Activated naive CD4-positive, alpha-beta T cell treated with anti-CD3 and anti-CD28 coated beads, Interleukin-2, amount 10 ng/mL, durations not matched to agents 7 days and 5 days (primary cell): ENCODE measurements at regions not wholly inside any gene's neighbourhood (a gene's known extent, or its start where the extent isn't known, plus 50 kb on each side); places are given as distances from the start of the nearest gene placed in this dataset.

ENCODE experiments used
- CTCF ChIA-PET: fragments of 350-600 bp; sonication (Branson Sonifier 250); formaldehyde crosslinking; loops from one replicate; lab custom pipeline; 2021; ENCODE audit warnings: antibody characterized with exemption; lab: Charles Lee
- DNase-seq: peaks from one replicate; pipeline ENCODE4 v3.0.0-alpha.2; 2020
- H3K27ac Mint-ChIP-seq: one replicate; pipeline ENCODE4 v1.8.0; 2021; ENCODE audit warnings: mild to moderate bottlenecking, moderate library complexity, mixed read lengths
- H3K27me3 Mint-ChIP-seq: one replicate; pipeline ENCODE4 v1.8.0; 2021; ENCODE audit warnings: mild to moderate bottlenecking, mixed read lengths
- H3K36me3 Mint-ChIP-seq: one replicate; pipeline ENCODE4 v1.8.0; 2021; ENCODE audit warnings: mixed read lengths
- H3K4me1 Mint-ChIP-seq: one replicate; pipeline ENCODE4 v1.8.0; 2021; ENCODE audit warnings: mixed read lengths
- H3K4me3 Mint-ChIP-seq: one replicate; pipeline ENCODE4 v1.8.0; 2021; ENCODE audit warnings: mild to moderate bottlenecking, moderate library complexity, mixed read lengths
- H3K9me3 Mint-ChIP-seq: one replicate; pipeline ENCODE4 v1.8.0; 2021; ENCODE audit warnings: mixed read lengths

GRCh38 chr14:35456261-35456660 is 51.7 kb upstream of the NFKBIA start:
- Mint-ChIP-seq H3K9me3 (peaks cover 12% of the 10 kb centered on the region), H3K36me3 (no peaks in the 10 kb centered on the region), H3K4me3 (no peak overlapping the region), H3K4me1 (no peaks in the 10 kb centered on the region), H3K27ac (no peak overlapping the region), H3K27me3 (peaks cover 15% of the 10 kb centered on the region)
- no peak for DNase-seq
- CTCF ChIA-PET = no interaction called here

GRCh38 chr14:35458442-35458841 is 53.9 kb upstream of the NFKBIA start:
- DNase-seq = no peak
- H3K27me3 Mint-ChIP-seq = peaks cover 15% of the 10 kb centered on the region
- H3K4me1 Mint-ChIP-seq = no peaks in the 10 kb centered on the region
- CTCF ChIA-PET = interaction anchor here (0.8 kb wide), 1 partner anchor 9 kb away, joined by 3 read pairs; no protein-coding TSS in a partner anchor
- H3K36me3 Mint-ChIP-seq = no peaks in the 10 kb centered on the region
- no peak overlapping the region for H3K27ac Mint-ChIP-seq
- peaks cover 12% of the 10 kb centered on the region for H3K9me3 Mint-ChIP-seq
- H3K4me3 Mint-ChIP-seq = no peak overlapping the region

GRCh38 chr14:35459776-35460175 is 55.2 kb upstream of the NFKBIA start:
- CTCF ChIA-PET = no interaction called here
- no peak overlapping the region for H3K27ac Mint-ChIP-seq
- DNase-seq = no peak
- H3K4me1 Mint-ChIP-seq = peaks cover 2% of the 10 kb centered on the region
- peaks cover 12% of the 10 kb centered on the region for H3K27me3 Mint-ChIP-seq
- H3K4me3 Mint-ChIP-seq = no peak overlapping the region
- peaks cover 12% of the 10 kb centered on the region for H3K9me3 Mint-ChIP-seq
- H3K36me3 Mint-ChIP-seq = no peaks in the 10 kb centered on the region

GRCh38 chr14:35470755-35471154 is 63.2 kb upstream of the INSM2 start:
- CTCF ChIA-PET = no interaction called here
- H3K36me3 Mint-ChIP-seq = no peaks in the 10 kb centered on the region

GRCh38 chr14:35471803-35472202 is 62.2 kb upstream of the INSM2 start:
- Mint-ChIP-seq H3K4me3 (no peak overlapping the region), H3K36me3 (no peaks in the 10 kb centered on the region), H3K9me3 (no peaks in the 10 kb centered on the region), H3K27ac (no peak overlapping the region), H3K4me1 (no peaks in the 10 kb centered on the region), H3K27me3 (peaks cover 12% of the 10 kb centered on the region)
- no peak for DNase-seq
- CTCF ChIA-PET = no interaction called here

More at GRCh38 chr14:35470755-35471154, 63.2 kb upstream of the INSM2 start:
- Mint-ChIP-seq H3K4me3 (no peak overlapping the region), H3K27ac (no peak overlapping the region), H3K9me3 (peaks cover 5% of the 10 kb centered on the region), H3K4me1 (no peaks in the 10 kb centered on the region), H3K27me3 (peaks cover 16% of the 10 kb centered on the region)
- no peak for DNase-seq

GRCh38 chr14:35474323-35474722 is 59.6 kb upstream of the INSM2 start:
- Mint-ChIP-seq H3K36me3 (no peaks in the 10 kb centered on the region), H3K27ac (no peak overlapping the region), H3K4me1 (no peaks in the 10 kb centered on the region), H3K27me3 (peaks cover 12% of the 10 kb centered on the region), H3K4me3 (no peak overlapping the region), H3K9me3 (no peaks in the 10 kb centered on the region)
- DNase-seq = no peak
- CTCF ChIA-PET = no interaction called here

GRCh38 chr14:35480119-35480769 is 53.7 kb upstream of the INSM2 start:
- H3K36me3 Mint-ChIP-seq = no peaks in the 10 kb centered on the region
- CTCF ChIA-PET = no interaction called here
- DNase-seq = no peak
- H3K4me3 Mint-ChIP-seq = no peak overlapping the region
- no peaks in the 10 kb centered on the region for H3K4me1 Mint-ChIP-seq
- no peak overlapping the region for H3K27ac Mint-ChIP-seq
- no peaks in the 10 kb centered on the region for H3K9me3 Mint-ChIP-seq
- H3K27me3 Mint-ChIP-seq = no peaks in the 10 kb centered on the region

GRCh38 chr14:35482994-35483515 is 50.9 kb upstream of the INSM2 start:
- CTCF ChIA-PET = no interaction called here
- no peak for DNase-seq
- H3K27me3 Mint-ChIP-seq = no peaks in the 10 kb centered on the region
- no peak overlapping the region for H3K4me3 Mint-ChIP-seq
- no peaks in the 10 kb centered on the region for H3K9me3 Mint-ChIP-seq
- no peaks in the 10 kb centered on the region for H3K36me3 Mint-ChIP-seq
- H3K27ac Mint-ChIP-seq = no peak overlapping the region
- no peaks in the 10 kb centered on the region for H3K4me1 Mint-ChIP-seq
